GM12892 (cell line): ENCODE measurements at regions not wholly inside any gene's neighbourhood (a gene's known extent, or its start where the extent isn't known, plus 50 kb on each side); places are given as distances from the start of the nearest gene placed in this dataset.

Experiments used
- POLR2A ChIP-seq: IDR thresholded peaks from 2 replicates; pipeline ENCODE4 v1.6.1; 2011; ENCODE audit warnings: low read depth, low read length, control low read depth
- TAF1 ChIP-seq: IDR thresholded peaks from 2 replicates; pipeline ENCODE4 v1.6.1; 2011; ENCODE audit warnings: low read depth, mild to moderate bottlenecking, control low read depth, low read length, borderline replicate concordance

- TF ChIP-seq POLR2A = no peak
- no peak for TF ChIP-seq TAF1
Measured at GRCh38 chr2:52070665-52071064, 1038.7 kb upstream of the NRXN1 start.
